GM18511 (cell line): ENCODE measurements at regions not wholly inside any gene's neighbourhood (a gene's known extent, or its start where the extent isn't known, plus 50 kb on each side); places are given as distances from the start of the nearest gene placed in this dataset.
"Not testable (repeated sequence)": the region's sequence is repeated elsewhere in the genome, so short reads cannot be mapped to it uniquely, and the experiment has no call there.

Source experiments
- ATAC-seq: cut with Tn5 transposase; IDR thresholded peaks from one replicate; pipeline ENCODE4 v1.9.1; 2021; ENCODE audit warnings: mild to moderate bottlenecking, moderate library complexity; ENCODE audit not compliant: unreplicated experiment

DNA sequence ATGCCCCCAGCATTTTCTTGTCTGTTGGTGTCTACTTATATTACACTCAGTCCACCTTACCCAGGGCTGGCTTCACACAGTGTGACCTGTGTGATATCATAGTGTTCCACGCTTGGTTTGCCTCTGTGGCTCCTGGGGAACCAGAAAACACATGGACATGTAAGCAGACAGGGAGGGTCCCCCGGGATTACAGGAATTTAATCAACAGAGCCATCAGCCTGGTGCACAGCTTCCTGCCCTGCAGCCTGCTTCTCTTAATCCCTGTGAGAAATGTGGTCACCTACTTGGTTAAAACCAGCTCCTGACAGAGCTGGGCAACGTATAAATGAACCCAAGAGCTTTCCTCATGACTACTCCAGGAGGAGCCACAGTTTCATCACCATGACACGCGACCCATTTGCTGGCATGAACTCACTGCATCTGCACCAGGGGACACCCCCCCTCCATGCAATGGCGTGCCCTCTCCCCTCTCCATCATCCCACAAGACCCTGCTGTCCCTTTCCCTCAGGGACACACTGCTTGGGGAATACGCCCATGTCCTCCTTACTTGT, 152.1 kb downstream of the UQCRFS1 start:
- ATAC-seq, result no peak

GRCh38 chr19:29056535-29056934, 156.4 kb downstream of the UQCRFS1 start:
- no peak for ATAC-seq

DNA sequence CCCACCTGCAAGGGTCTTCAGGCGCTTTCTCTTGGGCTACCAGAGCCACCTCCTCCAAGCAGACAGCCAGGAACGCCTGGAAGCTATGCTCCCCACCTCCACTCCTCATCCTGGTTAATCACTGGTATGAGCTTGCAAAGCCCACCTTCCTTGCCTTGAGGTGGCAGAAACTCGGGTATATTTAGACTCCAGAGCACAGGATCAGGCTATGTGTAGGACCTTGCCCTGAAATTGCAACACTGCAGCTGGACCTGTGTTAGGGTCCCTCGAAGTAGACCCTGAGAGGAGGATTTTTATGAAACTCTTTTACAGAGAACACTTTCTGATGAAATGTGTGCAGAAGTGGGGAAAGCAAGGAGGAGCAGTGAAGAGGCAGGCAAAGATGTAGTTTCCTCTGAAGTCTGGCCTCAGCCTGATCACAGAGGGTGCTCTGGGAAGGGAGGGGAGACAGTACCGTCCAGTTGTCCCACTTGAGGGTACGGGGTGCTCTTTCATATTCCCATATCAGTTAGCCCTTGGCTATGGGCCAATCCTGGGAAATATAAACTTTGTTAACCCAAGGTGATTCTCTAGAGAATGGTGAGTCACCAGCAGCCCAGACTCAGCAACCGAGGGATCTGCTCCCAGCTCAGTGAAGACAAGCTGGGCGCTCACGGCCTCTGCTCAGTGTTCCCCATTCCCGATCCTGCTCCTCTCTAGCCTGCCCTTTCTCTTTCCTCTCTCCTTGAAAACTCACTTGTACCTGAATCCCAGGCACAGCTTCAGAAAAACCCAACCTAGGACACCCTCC, 157.9 kb downstream of the UQCRFS1 start:
- ATAC-seq, result no peak

- ATAC-seq, result no peak
These were observed 164.1 kb downstream of the UQCRFS1 start for GRCh38 chr19:29048873-29049272.

GRCh38 chr19:29045679-29046254, 167.2 kb downstream of the UQCRFS1 start:
- ATAC-seq, result no peak

DNA sequence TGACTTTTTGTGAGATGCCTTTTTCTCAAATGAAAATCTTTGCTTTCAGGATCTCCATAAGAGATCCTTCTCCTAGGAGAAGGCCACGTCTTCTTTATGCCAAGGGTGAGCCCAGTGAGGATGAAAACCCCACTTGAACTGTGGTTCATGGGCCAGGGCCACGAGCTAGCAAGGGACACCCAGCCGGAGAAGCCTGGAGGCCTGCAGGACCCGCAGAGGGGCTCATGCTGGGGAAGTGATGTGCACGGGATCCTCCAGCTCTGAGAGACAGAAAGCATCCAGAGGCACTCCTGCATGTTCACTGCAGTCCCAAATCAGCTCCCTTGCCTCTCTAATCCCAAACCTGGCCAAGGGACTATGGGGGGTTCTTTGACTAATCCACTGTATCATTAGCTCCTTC, 168.9 kb downstream of the UQCRFS1 start:
- ATAC-seq, result no peak

DNA sequence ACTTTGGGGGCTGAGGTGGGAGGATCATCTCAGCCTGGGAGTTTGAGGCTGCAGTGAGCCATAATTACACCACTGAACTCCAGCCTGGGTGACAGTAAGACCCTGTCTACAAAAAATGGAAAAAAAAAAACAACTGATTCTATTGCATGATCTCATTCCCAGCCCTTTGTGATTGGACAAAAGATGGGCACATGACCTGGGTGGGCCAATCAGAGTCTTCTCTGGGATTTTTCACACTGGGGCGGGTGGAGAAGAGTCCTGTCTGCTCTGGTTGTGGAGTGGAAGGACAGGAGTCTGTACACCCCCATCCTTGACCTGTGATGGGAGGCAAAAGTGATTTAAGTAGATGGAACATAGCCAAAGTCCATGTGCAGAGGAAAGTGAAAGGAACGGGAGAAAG, 170.5 kb downstream of the UQCRFS1 start:
- ATAC-seq, result no peak

DNA sequence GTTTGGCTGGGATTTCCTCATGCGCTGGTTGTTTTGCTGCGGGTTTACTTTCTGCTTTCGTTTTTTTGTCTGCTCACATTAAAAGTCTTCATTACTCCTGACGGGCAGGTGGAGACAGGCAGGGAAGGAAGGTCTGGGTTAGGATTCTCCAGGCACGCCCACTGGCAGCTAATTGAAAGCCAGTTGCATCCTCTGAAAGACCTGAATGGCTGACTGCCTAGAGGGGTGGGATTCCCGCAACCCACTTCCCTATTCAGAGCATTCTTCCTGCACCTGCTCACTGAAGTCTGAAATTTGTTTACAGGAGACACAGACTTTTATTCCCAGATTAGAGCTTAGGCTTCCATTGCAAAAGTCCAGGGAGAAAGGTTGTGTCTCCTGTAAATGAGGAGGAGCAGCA, 172.0 kb downstream of the UQCRFS1 start:
- no peak for ATAC-seq

GRCh38 chr19:29040292-29040691, 172.7 kb downstream of the UQCRFS1 start:
- no peak for ATAC-seq

GRCh38 chr19:29039036-29039435, 173.9 kb downstream of the UQCRFS1 start:
- not testable (repeated sequence) for ATAC-seq

GRCh38 chr19:29031216-29031615, 181.7 kb downstream of the UQCRFS1 start:
- ATAC-seq, result no peak

DNA sequence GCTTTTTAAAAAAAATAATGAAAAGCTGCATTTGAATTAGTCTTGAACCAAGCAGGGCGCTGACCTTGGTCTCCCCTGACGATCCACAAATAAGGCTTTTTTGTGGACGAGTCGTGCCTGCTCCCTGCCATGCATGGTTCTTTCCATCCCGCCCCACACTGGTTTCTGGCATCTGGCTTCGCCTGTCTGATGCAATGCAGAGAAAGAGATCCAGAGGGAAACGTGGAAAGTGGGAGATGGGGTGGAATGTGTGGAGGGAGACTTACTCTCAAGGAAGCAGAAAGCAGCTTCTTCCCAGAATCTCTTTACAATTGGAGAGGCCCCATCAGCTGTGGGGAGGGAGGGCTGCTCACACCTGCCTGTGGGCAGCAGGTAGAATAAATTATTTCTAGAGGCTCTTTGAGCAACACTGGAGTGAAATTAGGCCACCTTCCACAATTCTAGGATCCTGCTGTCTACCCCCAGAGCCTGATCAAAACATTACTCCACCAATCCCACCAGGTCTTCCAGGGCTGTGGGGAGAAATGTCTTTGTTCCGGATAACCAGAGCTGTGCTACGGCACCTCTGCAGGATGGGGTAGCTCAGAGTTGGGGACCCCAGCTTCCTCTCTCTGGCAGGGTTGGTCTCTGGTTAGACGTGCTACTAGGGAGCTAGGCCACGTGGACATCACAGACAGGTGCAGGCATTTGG, 183.5 kb downstream of the UQCRFS1 start:
- ATAC-seq, result no peak

- ATAC-seq, result no peak
These were observed 190.4 kb downstream of the UQCRFS1 start for GRCh38 chr19:29022599-29022998.

GRCh38 chr19:29022165-29022564, 190.8 kb downstream of the UQCRFS1 start:
- no peak for ATAC-seq

DNA sequence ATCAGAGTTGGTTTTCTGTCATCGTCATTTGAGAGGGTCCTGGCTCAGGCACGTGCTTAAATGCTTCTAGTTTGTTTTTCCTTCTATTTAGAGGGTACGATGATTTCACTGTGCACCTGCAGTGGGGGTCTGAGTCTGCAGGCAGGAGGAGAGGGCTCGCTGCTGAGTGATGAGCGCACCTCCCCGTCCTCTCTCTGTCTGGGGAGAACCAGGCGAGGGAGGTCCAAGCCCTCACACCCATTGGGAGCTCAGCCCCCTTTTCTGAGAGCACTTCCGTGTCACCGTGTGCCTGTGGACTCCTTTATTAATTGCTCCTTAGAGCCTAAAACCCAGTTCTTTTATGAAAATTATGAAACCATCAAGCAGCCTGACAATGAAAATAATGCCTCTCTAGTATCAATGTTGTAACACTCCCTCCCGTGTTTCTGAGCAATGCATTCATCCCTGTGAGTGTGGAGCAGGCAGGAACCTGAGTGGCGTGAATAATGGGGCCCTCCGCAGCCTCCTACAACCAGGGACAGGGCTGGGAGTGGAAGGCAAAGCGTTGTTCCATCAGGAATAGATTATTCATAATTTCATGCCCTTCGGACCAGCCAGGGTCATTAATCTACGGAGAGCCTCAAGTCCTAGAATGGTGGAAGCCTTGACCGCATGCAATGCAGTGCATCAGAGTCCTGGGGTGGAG, 191.6 kb downstream of the UQCRFS1 start:
- ATAC-seq, result no peak

DNA sequence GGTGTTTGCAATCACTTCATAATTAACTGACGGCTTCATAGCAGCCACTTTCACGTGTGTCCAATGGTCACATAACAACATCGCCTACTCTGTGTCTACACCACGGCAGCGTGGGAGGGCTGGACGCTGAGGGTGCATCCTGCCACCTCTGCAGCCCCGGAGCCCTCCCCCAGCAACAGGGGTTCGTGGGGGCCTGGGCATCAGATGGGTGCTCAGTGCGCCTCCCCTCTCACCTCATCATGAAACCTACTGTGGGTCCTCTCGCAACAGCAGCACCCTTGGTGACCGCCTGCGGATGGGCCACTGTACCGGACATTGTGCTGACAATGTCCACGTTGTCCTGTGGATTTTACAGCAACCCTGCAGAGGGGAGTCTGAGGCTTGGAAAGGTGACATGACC, 193.5 kb downstream of the UQCRFS1 start:
- no peak for ATAC-seq

DNA sequence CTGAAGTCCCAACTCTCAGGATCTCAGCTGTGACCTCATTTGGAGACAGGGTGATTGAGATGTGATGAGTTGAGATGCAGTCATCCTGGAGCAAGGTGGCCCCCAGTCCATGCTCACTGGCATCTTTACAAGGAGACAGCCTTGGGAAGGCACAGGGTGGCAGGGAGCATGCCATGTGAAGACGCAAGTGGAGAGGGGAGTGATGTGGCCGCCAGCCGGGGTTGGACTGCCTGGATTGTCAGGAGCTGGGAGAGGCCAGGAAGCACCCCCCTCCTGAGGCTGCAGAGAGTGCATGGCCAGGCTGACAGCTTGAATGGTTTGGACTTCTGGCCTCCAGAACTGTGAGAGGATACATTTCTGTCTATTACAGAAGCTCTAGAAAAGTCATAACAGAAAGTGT, 194.4 kb downstream of the UQCRFS1 start:
- ATAC-seq, result no peak

DNA sequence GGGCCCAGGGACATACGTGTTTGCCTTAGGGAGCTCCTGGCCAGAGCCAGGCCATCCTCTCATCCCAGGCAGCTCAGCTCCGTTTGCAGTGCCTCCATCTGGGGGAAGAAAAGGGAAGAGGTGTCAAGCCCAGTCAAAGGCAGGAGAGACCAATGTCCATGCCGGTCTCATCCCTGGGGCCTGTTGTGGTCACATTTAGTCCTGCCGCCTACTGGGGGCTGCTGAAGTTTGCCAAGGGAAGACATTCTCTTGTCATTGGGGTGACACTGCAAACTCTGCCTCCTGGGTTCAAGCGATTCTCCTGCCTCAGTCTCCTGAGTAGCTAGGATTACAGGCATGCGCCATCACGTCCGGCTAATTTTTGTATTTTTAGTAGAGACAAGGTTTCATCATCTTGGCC, 195.2 kb downstream of the UQCRFS1 start:
- ATAC-seq, result no peak

DNA sequence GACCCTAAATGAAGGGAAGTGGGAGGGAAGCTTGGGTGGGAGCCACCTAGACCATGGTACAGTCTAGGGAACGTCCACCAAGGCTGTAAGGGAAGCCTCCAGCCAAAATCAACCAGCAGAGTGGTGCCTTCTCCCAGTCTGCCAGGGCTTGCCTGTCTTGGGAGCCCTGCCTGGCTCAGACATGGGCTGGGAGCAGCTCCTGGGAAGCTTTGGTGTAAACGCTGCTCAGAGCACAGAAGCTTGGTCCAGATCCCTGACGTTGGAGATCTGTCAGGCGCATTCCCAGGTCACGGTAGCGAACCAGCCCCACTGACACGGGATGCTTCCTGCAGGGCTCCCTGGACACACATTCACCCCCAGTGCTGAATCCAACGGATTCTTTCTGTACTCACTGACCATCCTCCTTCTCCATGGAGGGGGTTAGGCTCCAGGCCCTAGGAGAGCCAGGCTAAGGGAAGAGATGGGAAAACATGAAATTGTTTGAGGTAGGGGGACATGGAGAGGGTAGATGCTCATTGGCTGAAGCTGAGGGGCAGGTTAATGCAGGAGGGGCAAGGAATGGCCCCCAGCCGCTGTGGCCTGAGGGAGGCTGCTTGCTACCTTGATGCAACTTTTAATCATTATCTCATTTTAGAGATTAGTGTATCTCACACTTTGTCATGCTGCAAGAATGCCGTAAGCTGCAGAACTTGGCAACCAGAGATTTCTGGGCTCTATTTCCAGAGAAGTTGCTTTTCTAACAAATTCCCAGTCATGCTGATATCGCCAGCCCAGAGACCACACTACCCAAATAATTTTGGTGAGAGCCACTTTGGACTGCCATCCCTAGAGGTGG, 195.8 kb downstream of the UQCRFS1 start:
- ATAC-seq, result no peak

- no peak for ATAC-seq
These were observed 196.6 kb downstream of the UQCRFS1 start for GRCh38 chr19:29016353-29016752.
